GM12873 (cell line): ENCODE measurements at regions not wholly inside any gene's neighbourhood (a gene's known extent, or its start where the extent isn't known, plus 50 kb on each side); places are given as distances from the start of the nearest gene placed in this dataset.

ENCODE experiments used
- CTCF ChIP-seq: IDR thresholded peaks from 2 replicates; pipeline ENCODE4 v1.5.1; 2012; ENCODE audit warnings: low read depth, mild to moderate bottlenecking, moderate library complexity, low read length, control low read depth; ENCODE audit not compliant: insufficient read depth; ENCODE audit errors: missing control alignments

GRCh38 chr1:79587229-79587628 is 580.7 kb upstream of the ADGRL4 start:
- TF ChIP-seq CTCF: no peak

- TF ChIP-seq CTCF: no peak
Observed at GRCh38 chr1:79585801-79586200, 579.3 kb upstream of the ADGRL4 start.

GRCh38 chr1:79575424-79575823 is 568.9 kb upstream of the ADGRL4 start:
- TF ChIP-seq CTCF: no peak

- no peak for TF ChIP-seq CTCF
Observed at GRCh38 chr1:79568411-79568810, 561.9 kb upstream of the ADGRL4 start.

- no peak for TF ChIP-seq CTCF
Observed at GRCh38 chr1:79561521-79561978, 555.0 kb upstream of the ADGRL4 start.

- no peak for TF ChIP-seq CTCF
Observed at GRCh38 chr1:79556189-79556588, 549.7 kb upstream of the ADGRL4 start.

- TF ChIP-seq CTCF: no peak
Observed at GRCh38 chr1:79554688-79555087, 548.2 kb upstream of the ADGRL4 start.
